ENCODE measurements at regions not wholly inside any gene's neighbourhood (a gene's known extent, or its start where the extent isn't known, plus 50 kb on each side); places are given as distances from the start of the nearest gene placed in this dataset.

DNA sequence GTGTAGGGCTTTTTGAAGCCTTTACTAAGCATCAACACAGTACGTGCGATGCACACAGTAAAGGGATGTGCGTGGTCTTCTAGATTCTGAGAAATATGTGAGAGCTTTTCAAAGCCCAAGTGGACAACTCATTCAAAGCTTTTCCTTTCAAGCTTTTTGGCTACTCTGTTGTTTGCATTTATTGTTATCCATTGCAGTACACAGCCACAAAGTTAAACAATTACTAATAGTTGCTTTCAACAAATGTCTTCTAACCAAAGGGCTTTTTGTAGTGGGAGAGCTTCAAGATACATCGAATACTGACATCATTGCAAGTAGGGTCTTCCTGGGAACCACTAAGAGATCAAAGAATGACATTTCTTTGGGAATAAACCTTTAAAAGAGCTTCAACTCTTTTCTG is 97.9 kb upstream of the ETV3 start:
- no peak for TF ChIP-seq POLR2AphosphoS5 (IDR thresholded peaks at IDR 0.05)
- TF ChIP-seq, protein P1, sequence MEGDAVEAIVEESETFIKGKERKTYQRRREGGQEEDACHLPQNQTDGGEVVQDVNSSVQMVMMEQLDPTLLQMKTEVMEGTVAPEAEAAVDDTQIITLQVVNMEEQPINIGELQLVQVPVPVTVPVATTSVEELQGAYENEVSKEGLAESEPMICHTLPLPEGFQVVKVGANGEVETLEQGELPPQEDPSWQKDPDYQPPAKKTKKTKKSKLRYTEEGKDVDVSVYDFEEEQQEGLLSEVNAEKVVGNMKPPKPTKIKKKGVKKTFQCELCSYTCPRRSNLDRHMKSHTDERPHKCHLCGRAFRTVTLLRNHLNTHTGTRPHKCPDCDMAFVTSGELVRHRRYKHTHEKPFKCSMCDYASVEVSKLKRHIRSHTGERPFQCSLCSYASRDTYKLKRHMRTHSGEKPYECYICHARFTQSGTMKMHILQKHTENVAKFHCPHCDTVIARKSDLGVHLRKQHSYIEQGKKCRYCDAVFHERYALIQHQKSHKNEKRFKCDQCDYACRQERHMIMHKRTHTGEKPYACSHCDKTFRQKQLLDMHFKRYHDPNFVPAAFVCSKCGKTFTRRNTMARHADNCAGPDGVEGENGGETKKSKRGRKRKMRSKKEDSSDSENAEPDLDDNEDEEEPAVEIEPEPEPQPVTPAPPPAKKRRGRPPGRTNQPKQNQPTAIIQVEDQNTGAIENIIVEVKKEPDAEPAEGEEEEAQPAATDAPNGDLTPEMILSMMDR (IDR thresholded peaks at IDR 0.05) = no peak
- TF ChIP-seq POLR2A (IDR thresholded peaks at IDR 0.05; ENCODE audit: low read depth) = no peak
- TF ChIP-seq EP300 (IDR thresholded peaks at IDR 0.05) = no peak

DNA sequence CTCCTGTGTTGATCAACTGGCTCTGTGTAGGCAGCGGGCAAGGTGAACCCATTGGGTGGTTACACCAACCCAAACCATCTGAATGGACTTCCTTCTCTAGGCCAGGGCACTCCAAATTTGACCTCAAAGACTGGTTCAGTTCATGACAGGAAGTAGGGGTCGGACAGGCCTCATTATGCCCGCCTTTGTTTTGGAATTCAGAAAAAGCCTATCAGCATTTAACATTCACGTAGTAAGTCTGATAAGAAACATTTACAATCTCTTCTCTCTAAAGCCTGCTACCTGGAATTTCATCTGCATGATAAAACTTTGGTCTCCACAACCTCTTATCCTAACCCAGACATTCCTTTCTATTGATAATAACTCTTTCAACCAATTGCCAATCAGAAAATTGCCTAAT is 97.1 kb upstream of the ETV3 start:
- Histone ChIP-seq H3K27ac (replicated peaks in 1 of 4) (no peak overlapping the region), H3K9me3 (no peaks in the 10 kb centered on the region), H3K4me1 (no peaks in the 10 kb centered on the region), H3K36me3 (no peaks in the 10 kb centered on the region), H3K27me3 (no peaks in the 10 kb centered on the region), H3K4me3 (no peak overlapping the region)
- 73% methylated on average over 4 of the region's 4 CpGs for WGBS
- peak; percentile 80 for DNase-seq (ENCODE audit: extremely low spot score)
- TF ChIP-seq POLR2A (IDR thresholded peaks at IDR 0.05; ENCODE audit: low read depth) = no peak
- TF ChIP-seq, protein P1 (IDR thresholded peaks at IDR 0.05) = no peak
- no peak for TF ChIP-seq EP300 (IDR thresholded peaks at IDR 0.05)
- TF ChIP-seq POLR2AphosphoS5 (IDR thresholded peaks at IDR 0.05) = no peak
- intact Hi-C loops (cut with DNase I) = no loop called here

More for the DNA sequence above, 97.9 kb upstream of the ETV3 start:
- Histone ChIP-seq H3K4me3 (no peak overlapping the region), H3K27ac (replicated peaks in 1 of 4) (no peak overlapping the region), H3K27me3 (no peaks in the 10 kb centered on the region), H3K36me3 (no peaks in the 10 kb centered on the region), H3K4me1 (no peaks in the 10 kb centered on the region), H3K9me3 (no peaks in the 10 kb centered on the region)
- WGBS = 89% methylated on average over 4 of the region's 4 CpGs
- intact Hi-C loops (cut with DNase I) = no loop called here
- no peak for DNase-seq (ENCODE audit: extremely low spot score)

DNA sequence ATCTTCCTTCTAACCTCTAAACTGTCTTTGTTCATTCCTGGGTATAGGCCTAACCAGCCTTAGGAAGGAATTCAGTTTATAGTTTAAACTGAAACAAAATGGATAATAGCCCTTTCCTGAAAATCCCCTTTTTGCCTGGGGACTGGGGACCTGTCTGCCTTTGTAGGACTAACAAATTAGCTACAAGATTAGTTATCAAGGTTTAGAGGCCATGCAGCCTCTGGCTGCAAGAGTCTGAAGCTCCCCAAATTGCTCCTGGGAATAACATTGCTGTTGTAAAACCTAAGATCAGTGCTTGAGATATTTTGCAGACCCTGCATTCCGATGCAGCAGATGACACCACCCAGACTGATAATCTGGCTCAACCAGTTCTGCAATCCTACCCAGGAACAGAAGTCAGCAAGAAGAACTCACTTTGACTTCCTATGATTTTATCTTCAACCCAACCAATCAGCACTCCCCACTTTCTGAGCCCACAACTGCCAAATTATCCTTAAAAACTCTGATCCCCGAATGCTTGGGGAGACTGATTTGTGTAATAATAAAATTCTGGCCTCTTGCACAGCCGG is 96.6 kb upstream of the ETV3 start:
- H3K27ac ChIP-seq (replicated peaks in 1 of 4) = no peak overlapping the region
- no peaks in the 10 kb centered on the region for H3K4me1 ChIP-seq
- intact Hi-C loops (cut with DNase I) = no loop called here
- H3K27me3 ChIP-seq = no peaks in the 10 kb centered on the region
- DNase-seq (ENCODE audit: extremely low spot score) = peak; percentile 42
- H3K9me3 ChIP-seq = no peaks in the 10 kb centered on the region
- H3K4me3 ChIP-seq = no peak overlapping the region
- WGBS = 66% methylated on average over 3 of the region's 3 CpGs
- no peaks in the 10 kb centered on the region for H3K36me3 ChIP-seq
- TF ChIP-seq EP300 (IDR thresholded peaks at IDR 0.05) = no peak
- TF ChIP-seq POLR2A (IDR thresholded peaks at IDR 0.05; ENCODE audit: low read depth) = no peak
- no peak for TF ChIP-seq POLR2AphosphoS5 (IDR thresholded peaks at IDR 0.05)
- TF ChIP-seq, protein P1 (IDR thresholded peaks at IDR 0.05) = no peak

DNA sequence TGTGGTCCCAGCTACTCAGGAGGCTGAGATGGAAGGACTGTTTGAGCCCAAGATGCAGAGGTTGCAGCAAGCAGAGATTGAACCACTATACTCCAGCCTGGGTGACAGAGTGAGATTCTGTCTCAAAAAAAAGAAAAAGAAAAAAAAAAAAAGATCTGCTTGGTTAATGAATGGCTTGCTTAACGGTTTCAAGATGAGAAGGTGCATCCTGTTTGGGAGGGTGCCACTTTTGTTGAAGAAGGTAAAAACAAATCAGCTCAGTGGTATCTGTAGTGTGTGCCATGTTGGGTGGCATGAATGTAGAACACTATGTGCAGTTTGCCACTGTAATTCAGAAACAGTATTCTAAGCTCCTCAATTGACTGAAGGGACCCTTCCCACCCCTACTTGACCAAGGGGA is 94.9 kb upstream of the ETV3 start:
- intact Hi-C loops (cut with DNase I) = no loop called here
- 45% methylated on average over 1 of the region's 1 CpG for WGBS
- peak; percentile 29 for DNase-seq (ENCODE audit: extremely low spot score)

More for the DNA sequence above, 94.9 kb upstream of the ETV3 start:
- H3K27ac ChIP-seq (replicated peaks in 1 of 4) = no peak overlapping the region
- H3K27me3 ChIP-seq = no peaks in the 10 kb centered on the region
- TF ChIP-seq POLR2AphosphoS5 (IDR thresholded peaks at IDR 0.05) (no peak), EP300 (IDR thresholded peaks at IDR 0.05) (no peak), POLR2A (IDR thresholded peaks at IDR 0.05; ENCODE audit: low read depth) (no peak)
- TF ChIP-seq, protein P1 (IDR thresholded peaks at IDR 0.05) = no peak
- no peaks in the 10 kb centered on the region for H3K9me3 ChIP-seq
- no peak overlapping the region for H3K4me3 ChIP-seq
- H3K36me3 ChIP-seq = no peaks in the 10 kb centered on the region
- H3K4me1 ChIP-seq = no peaks in the 10 kb centered on the region
